Caco-2 (cell line): ENCODE measurements at regions not wholly inside any gene's neighbourhood (a gene's known extent, or its start where the extent isn't known, plus 50 kb on each side); places are given as distances from the start of the nearest gene placed in this dataset.
"Not testable (repeated sequence)": the region's sequence is repeated elsewhere in the genome, so short reads cannot be mapped to it uniquely, and the experiment has no call there.

Source experiments
- BruUV-seq: library from RNA; stranded (reverse); fragments of 400-500 nt; replicated peaks from 2 replicates; lab custom pipeline; 2021; lab: Mats Ljungman, UMichigan
- CTCF ChIA-PET: fragments of 300-600 bp; sonication (Branson Sonifier 250); formaldehyde crosslinking; loops from one replicate; lab custom pipeline; 2022; ENCODE audit warnings: antibody characterized with exemption; lab: Charles Lee
- POLR2A ChIA-PET: fragments of 300-600 bp; sonication (Branson Sonifier 250); formaldehyde crosslinking; loops from one replicate; lab custom pipeline; 2022; ENCODE audit warnings: antibody characterized with exemption; lab: Charles Lee
- DNase-seq, 2 experiments: peaks; one replicate each; pipeline versions ENCODE4 v3.0.0 to v3.0.0-alpha.2; 2020 to 2022
- H3K27me3 ChIP-seq: replicated peaks from 2 replicates; pipeline ENCODE4 v1.6.0; 2011; ENCODE audit warnings: low read length; ENCODE audit not compliant: control insufficient read depth, insufficient read depth
- H3K36me3 ChIP-seq: 2 replicates; pipeline ENCODE4 v1.5.1; 2011; ENCODE audit warnings: low read length; ENCODE audit not compliant: control insufficient read depth, insufficient read depth
- H3K4me1 ChIP-seq: fragments of 250-450 bp; sonication (Bioruptor Pico); 2 replicates; pipeline ENCODE4 v1.5.1; 2020; ENCODE audit warnings: mild to moderate bottlenecking
- H3K4me3 ChIP-seq: 2 replicates; pipeline ENCODE4 v1.5.1; 2011; ENCODE audit warnings: low read depth, mild to moderate bottlenecking, control low read depth, low read length
- H3K9me3 ChIP-seq: fragments of 250-450 bp; sonication (Bioruptor Pico); 2 replicates; pipeline ENCODE4 v1.5.1; 2020; ENCODE audit warnings: mild to moderate bottlenecking, moderate library complexity
- H3K27ac Mint-ChIP-seq: one replicate; pipeline ENCODE4 v1.8.0; 2022; ENCODE audit warnings: mixed read lengths; ENCODE audit not compliant: unreplicated experiment
- H3K27me3 Mint-ChIP-seq: one replicate; pipeline ENCODE4 v1.8.0; 2022; ENCODE audit warnings: mixed read lengths; ENCODE audit not compliant: insufficient read depth, unreplicated experiment
- H3K36me3 Mint-ChIP-seq: one replicate; pipeline ENCODE4 v1.8.0; 2022; ENCODE audit warnings: mild to moderate bottlenecking, mixed read lengths; ENCODE audit not compliant: insufficient read depth, unreplicated experiment
- H3K4me1 Mint-ChIP-seq: one replicate; pipeline ENCODE4 v1.8.0; 2022; ENCODE audit warnings: low read depth, mixed read lengths; ENCODE audit not compliant: unreplicated experiment
- H3K4me3 Mint-ChIP-seq: one replicate; pipeline ENCODE4 v1.8.0; 2022; ENCODE audit warnings: mild to moderate bottlenecking, moderate library complexity, mixed read lengths; ENCODE audit not compliant: unreplicated experiment
- H3K9me3 Mint-ChIP-seq: one replicate; pipeline ENCODE4 v1.8.0; 2022; ENCODE audit warnings: mixed read lengths; ENCODE audit not compliant: unreplicated experiment
- intact Hi-C: fragments of 100-400 bp; cut with micrococcal nuclease; formaldehyde crosslinking; loops from one replicate; pipeline ENCODE4 v1.10.0; 2022; ENCODE audit not compliant: unreplicated experiment
- TF ChIP-seq, protein P1 (sequence below), 2 experiments: fragments of 200-600 bp in 1 of 2; IDR thresholded peaks; 1 replicate in 1 of 2; 2 replicates in 1 of 2; pipeline versions ENCODE4 v1.5.1 to v1.8.0; 2011 to 2022; ENCODE audit warnings: antibody characterized with exemption in 1 of 2, control low read depth in 1 of 2, inconsistent platforms in 1 of 2, low read depth in 1 of 2, low read length in 1 of 2, mild to moderate bottlenecking in 1 of 2, moderate library complexity in 1 of 2; ENCODE audit not compliant: insufficient read depth in 1 of 2, severe bottlenecking in 1 of 2, unreplicated experiment in 1 of 2

DNA sequence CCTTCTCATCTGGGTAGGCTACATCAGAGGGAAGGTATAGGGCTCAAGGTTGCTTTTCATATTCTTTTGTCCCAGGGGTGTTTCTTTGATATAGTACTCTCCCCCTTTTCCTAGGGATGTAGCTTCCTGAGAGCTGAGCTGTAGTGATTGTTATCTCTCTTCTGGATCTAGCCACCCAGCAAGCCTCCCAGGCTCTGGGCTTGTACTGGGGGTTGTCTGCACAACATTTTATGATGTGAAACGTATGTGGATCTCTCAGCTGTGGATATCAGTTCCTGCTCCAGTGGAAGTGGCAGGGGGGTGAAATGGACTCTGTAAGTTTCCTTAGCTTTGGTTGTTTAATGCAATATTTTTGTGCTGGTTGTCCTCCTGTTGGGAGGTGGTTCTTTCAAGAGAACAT lies 437.3 kb upstream of the SYNCRIP start:
- Histone ChIP-seq H3K36me3 (no peaks in the 10 kb centered on the region), H3K4me1 (no peaks in the 10 kb centered on the region), H3K27me3 (no peaks in the 10 kb centered on the region), H3K9me3 (no peaks in the 10 kb centered on the region), H3K4me3 (no peak overlapping the region)
- CTCF ChIA-PET = no interaction called here
- no peak for DNase-seq
- Mint-ChIP-seq H3K27me3 (no peaks in the 10 kb centered on the region), H3K4me3 (no peak overlapping the region), H3K9me3 (peaks cover 7% of the 10 kb centered on the region), H3K36me3 (no peaks in the 10 kb centered on the region), H3K4me1 (no peaks in the 10 kb centered on the region), H3K27ac (no peak overlapping the region)
- intact Hi-C loops = no loop called here
- no TSS peak for BruUV-seq
- POLR2A ChIA-PET = no interaction called here
- TF ChIP-seq, protein P1, sequence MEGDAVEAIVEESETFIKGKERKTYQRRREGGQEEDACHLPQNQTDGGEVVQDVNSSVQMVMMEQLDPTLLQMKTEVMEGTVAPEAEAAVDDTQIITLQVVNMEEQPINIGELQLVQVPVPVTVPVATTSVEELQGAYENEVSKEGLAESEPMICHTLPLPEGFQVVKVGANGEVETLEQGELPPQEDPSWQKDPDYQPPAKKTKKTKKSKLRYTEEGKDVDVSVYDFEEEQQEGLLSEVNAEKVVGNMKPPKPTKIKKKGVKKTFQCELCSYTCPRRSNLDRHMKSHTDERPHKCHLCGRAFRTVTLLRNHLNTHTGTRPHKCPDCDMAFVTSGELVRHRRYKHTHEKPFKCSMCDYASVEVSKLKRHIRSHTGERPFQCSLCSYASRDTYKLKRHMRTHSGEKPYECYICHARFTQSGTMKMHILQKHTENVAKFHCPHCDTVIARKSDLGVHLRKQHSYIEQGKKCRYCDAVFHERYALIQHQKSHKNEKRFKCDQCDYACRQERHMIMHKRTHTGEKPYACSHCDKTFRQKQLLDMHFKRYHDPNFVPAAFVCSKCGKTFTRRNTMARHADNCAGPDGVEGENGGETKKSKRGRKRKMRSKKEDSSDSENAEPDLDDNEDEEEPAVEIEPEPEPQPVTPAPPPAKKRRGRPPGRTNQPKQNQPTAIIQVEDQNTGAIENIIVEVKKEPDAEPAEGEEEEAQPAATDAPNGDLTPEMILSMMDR (IDR thresholded peaks at IDR 0.05; ENCODE audit: insufficient read depth in 1 of 2, low read depth in 1 of 2, low read length in 1 of 2, severe bottlenecking in 1 of 2, unreplicated experiment in 1 of 2) = no peak

DNA sequence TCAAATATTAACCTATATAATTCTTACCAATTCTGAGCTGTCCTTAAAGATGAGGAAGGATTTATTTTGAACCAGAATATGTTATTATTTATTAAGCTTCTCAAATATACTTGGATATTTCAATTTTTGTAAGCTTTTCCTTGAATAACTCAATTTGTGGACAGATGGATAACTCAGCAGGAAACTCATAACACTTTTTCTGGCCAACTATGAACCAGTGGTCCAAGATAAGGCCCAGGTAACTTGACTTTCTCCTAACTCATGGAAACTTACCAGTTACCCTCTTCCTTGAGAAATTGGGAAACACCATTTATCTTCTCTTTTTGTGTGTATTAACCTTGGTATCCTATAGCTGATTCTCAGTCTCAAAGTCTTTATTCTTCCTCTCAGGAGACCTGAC lies 427.5 kb upstream of the SYNCRIP start:
- no TSS peak for BruUV-seq
- TF ChIP-seq, protein P1 (IDR thresholded peaks at IDR 0.05; ENCODE audit: insufficient read depth in 1 of 2, low read depth in 1 of 2, low read length in 1 of 2, severe bottlenecking in 1 of 2, unreplicated experiment in 1 of 2) = no peak
- no peak for DNase-seq

DNA sequence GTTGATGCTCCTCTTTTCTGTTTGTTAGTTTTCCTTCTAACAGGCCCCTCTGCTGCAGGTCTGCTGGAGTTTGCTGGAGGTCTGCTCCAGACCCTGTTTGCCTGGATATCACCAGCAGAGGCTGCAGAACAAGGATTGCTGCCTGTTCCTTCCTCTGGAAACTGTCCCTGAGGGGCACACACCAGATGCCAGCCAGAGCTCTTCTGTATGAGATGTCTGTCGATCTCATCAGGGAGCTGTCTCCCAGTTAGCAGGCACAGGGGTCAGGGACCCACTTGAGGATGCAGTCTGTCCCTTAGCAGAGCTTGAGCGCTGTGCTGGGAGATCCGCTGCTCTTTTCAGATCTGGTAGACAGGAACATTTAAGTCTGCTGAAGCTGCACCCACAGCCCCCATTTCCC lies 422.3 kb upstream of the SYNCRIP start:
- H3K4me1 Mint-ChIP-seq, H3K4me3 Mint-ChIP-seq, H3K9me3 Mint-ChIP-seq, H3K9me3 ChIP-seq, intact Hi-C loops, H3K36me3 ChIP-seq, H3K36me3 Mint-ChIP-seq, H3K27me3 ChIP-seq, POLR2A ChIA-PET, DNase-seq, H3K4me3 ChIP-seq, CTCF ChIA-PET, BruUV-seq, H3K27ac Mint-ChIP-seq, H3K27me3 Mint-ChIP-seq, H3K4me1 ChIP-seq: not testable (repeated sequence)

More for the DNA sequence above, 427.5 kb upstream of the SYNCRIP start:
- Mint-ChIP-seq H3K4me3 (no peak overlapping the region), H3K9me3 (no peaks in the 10 kb centered on the region), H3K27me3 (peaks cover 3% of the 10 kb centered on the region), H3K36me3 (no peaks in the 10 kb centered on the region), H3K4me1 (no peaks in the 10 kb centered on the region), H3K27ac (no peak overlapping the region)
- ChIA-PET CTCF (no interaction called here), POLR2A (no interaction called here)
- Histone ChIP-seq H3K36me3 (no peaks in the 10 kb centered on the region), H3K4me3 (no peak overlapping the region), H3K27me3 (no peaks in the 10 kb centered on the region), H3K4me1 (no peaks in the 10 kb centered on the region), H3K9me3 (no peaks in the 10 kb centered on the region)
- intact Hi-C loops = no loop called here

DNA sequence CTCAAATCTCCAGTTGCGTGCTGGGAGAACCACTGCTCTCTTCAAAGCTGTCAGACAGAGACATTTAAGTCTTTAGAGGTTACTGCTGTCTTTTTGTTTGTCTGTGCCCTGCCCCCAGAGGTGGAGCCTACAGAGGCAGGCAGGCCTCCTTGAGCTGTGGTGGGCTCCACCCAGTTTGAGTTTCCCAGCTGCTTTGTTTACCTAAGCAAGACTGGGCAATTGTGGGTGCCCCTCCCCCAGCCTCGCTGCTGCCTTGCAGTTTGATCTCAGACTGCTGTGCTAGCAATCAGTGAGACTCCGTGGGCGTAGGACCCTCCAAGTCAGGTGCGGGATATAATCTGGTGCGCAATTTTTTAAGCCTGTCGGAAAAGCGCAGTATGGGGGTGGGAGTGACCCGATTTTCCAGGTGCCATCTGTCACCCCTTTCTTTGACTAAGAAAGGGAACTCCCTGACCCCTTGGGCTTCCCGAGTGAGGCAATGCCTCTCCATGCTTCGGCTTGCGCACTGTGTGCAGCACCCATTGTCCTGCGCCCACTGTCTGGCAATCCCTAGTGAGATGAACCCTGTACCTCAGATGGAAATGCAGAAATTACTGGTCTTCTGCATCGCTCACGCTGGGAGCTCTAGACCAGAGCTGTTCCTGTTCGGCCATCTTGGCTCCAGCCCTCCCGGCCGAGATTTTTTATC lies 414.8 kb upstream of the SYNCRIP start:
- POLR2A ChIA-PET, CTCF ChIA-PET, H3K9me3 Mint-ChIP-seq, H3K9me3 ChIP-seq, H3K27me3 Mint-ChIP-seq, intact Hi-C loops, H3K27ac Mint-ChIP-seq, H3K27me3 ChIP-seq, BruUV-seq, H3K4me1 ChIP-seq, H3K36me3 ChIP-seq, H3K36me3 Mint-ChIP-seq, H3K4me1 Mint-ChIP-seq, H3K4me3 ChIP-seq, H3K4me3 Mint-ChIP-seq: not testable (repeated sequence)
- DNase-seq = peak in 1 of 2 experiments; percentile 6
